SK-N-SH (cell line): ENCODE measurements at regions not wholly inside any gene's neighbourhood (a gene's known extent, or its start where the extent isn't known, plus 50 kb on each side); places are given as distances from the start of the nearest gene placed in this dataset.

Source experiments
- CTCF ChIA-PET: fragments of 300-600, 350-600 bp; formaldehyde crosslinking; extraction: SDS; loops from one replicate; lab custom pipeline; 2021; lab: Yijun Ruan, JAX
- POLR2A ChIA-PET: fragments of 350-600 bp; sonication (Branson Sonifier 250); formaldehyde crosslinking; extraction: SDS; loops from one replicate; lab custom pipeline; 2020; ENCODE audit warnings: antibody characterized with exemption, inconsistent platforms; lab: Yijun Ruan, JAX
- DNase-seq: peaks from one replicate; pipeline ENCODE4 v3.0.0; 2012
- H2AFZ ChIP-seq: fragments of 200-600 bp; sonication (generic); 2 replicates; pipeline ENCODE4 v1.8.1; 2016; ENCODE audit warnings: antibody characterized with exemption, mild to moderate bottlenecking, low read depth
- H3F3A ChIP-seq: fragments of 200-600 bp; sonication (generic); replicated peaks from 2 replicates; pipeline ENCODE3; 2016; ENCODE audit warnings: antibody characterized with exemption, mild to moderate bottlenecking; ENCODE audit not compliant: insufficient read depth
- H3K27ac ChIP-seq, 2 experiments: fragments of 200-500 bp in 1 of 2; fragments of 200-600 bp in 1 of 2; sonication (Bioruptor generic) in 1 of 2; sonication (generic), shearing (Covaris generic) in 1 of 2; 2 replicates each; pipeline versions ENCODE4 v1.5.1 to v1.6.1; 2014 to 2016; ENCODE audit warnings: low read depth in 2 of 2, inconsistent platforms in 1 of 2, low read length in 1 of 2, mild to moderate bottlenecking in 1 of 2, mixed read lengths in 1 of 2
- H3K27me3 ChIP-seq: fragments of 200-600 bp; sonication (generic), shearing (Covaris generic); 2 replicates; pipeline ENCODE4 v1.6.1; 2016; ENCODE audit warnings: mixed run types; ENCODE audit not compliant: insufficient read depth
- H3K36me3 ChIP-seq, 2 experiments: fragments of 200-500 bp in 1 of 2; fragments of 200-600 bp in 1 of 2; sonication (Bioruptor generic) in 1 of 2; sonication (generic) in 1 of 2; replicated peaks in 1 of 2; 2 replicates each; pipeline versions ENCODE3 to v1.5.1; 2014 to 2016; ENCODE audit warnings: low read length in 1 of 2, mild to moderate bottlenecking in 1 of 2; ENCODE audit not compliant: insufficient read depth in 2 of 2, control insufficient read depth in 1 of 2
- H3K4me1 ChIP-seq, 2 experiments: fragments of 200-500 bp in 1 of 2; fragments of 200-600 bp in 1 of 2; sonication (Bioruptor generic) in 1 of 2; sonication (generic), shearing (Covaris generic) in 1 of 2; 2 replicates each; pipeline versions ENCODE4 v1.5.1 to v1.6.1; 2014 to 2016; ENCODE audit warnings: low read depth in 1 of 2, low read length in 1 of 2, mixed run types in 1 of 2; ENCODE audit not compliant: insufficient read depth in 2 of 2, control insufficient read depth in 1 of 2
- H3K4me2 ChIP-seq: fragments of 200-600 bp; sonication (generic), shearing (Covaris generic); 2 replicates; pipeline ENCODE4 v1.6.1; 2017; ENCODE audit warnings: mixed run types
- H3K4me3 ChIP-seq, 2 experiments: fragments of 200-500 bp in 1 of 2; fragments of 200-600 bp in 1 of 2; sonication (Bioruptor generic) in 1 of 2; sonication (generic), shearing (Covaris generic) in 1 of 2; 2 replicates each; pipeline versions ENCODE4 v1.5.1 to v1.8.1; 2014 to 2016; ENCODE audit warnings: low read depth in 2 of 2, inconsistent platforms in 1 of 2, low read length in 1 of 2, mild to moderate bottlenecking in 1 of 2, mixed read lengths in 1 of 2, moderate library complexity in 1 of 2
- H3K79me2 ChIP-seq: fragments of 200-600 bp; sonication (generic); 2 replicates; pipeline ENCODE4 v1.8.1; 2017; ENCODE audit warnings: mild to moderate bottlenecking; ENCODE audit not compliant: insufficient read depth
- H3K9ac ChIP-seq: fragments of 200-600 bp; sonication (generic); 2 replicates; pipeline ENCODE4 v1.6.1; 2017; ENCODE audit warnings: mixed run types
- H3K9me2 ChIP-seq: fragments of 200-600 bp; sonication (generic); 2 replicates; pipeline ENCODE4 v1.6.1; 2017; ENCODE audit warnings: mixed run types
- H3K9me3 ChIP-seq: fragments of 200-600 bp; sonication (generic); 2 replicates; pipeline ENCODE4 v1.6.1; 2017; ENCODE audit warnings: mixed run types, mild to moderate bottlenecking, moderate library complexity
- H4K20me1 ChIP-seq: fragments of 200-600 bp; sonication (generic); 2 replicates; pipeline ENCODE4 v1.6.1; 2017; ENCODE audit warnings: mild to moderate bottlenecking, mixed run types; ENCODE audit not compliant: insufficient read depth
- CHD2 ChIP-seq: fragments of 150-350 bp; IDR thresholded peaks from 2 replicates; pipeline ENCODE4 v1.6.1; 2018; ENCODE audit warnings: low read length; ENCODE audit not compliant: partially characterized antibody
- EP300 ChIP-seq, 2 experiments: IDR thresholded peaks; 2 replicates each; pipeline versions ENCODE4 v1.4.0 to v1.6.1; 2012; ENCODE audit warnings: borderline replicate concordance in 1 of 2, low read depth in 1 of 2, low read length in 1 of 2
- FOSL2 ChIP-seq: IDR thresholded peaks from 2 replicates; pipeline ENCODE4 v1.4.0; 2012; ENCODE audit warnings: low read depth, mild to moderate bottlenecking, moderate library complexity, borderline replicate concordance
- FOXM1 ChIP-seq: IDR thresholded peaks from 2 replicates; pipeline ENCODE4 v1.4.0; 2012; ENCODE audit warnings: low read depth, mild to moderate bottlenecking
- JUND ChIP-seq: IDR thresholded peaks from 2 replicates; pipeline ENCODE4 v1.4.0; 2012
- MEF2A ChIP-seq: IDR thresholded peaks from 2 replicates; pipeline ENCODE4 v1.4.0; 2012; ENCODE audit warnings: low read depth, borderline replicate concordance
- MXI1 ChIP-seq: IDR thresholded peaks from 2 replicates; pipeline ENCODE4 v1.6.1; 2012; ENCODE audit warnings: mild to moderate bottlenecking, low read depth, low read length, improper control_type of control experiment
- POLR2AphosphoS5 ChIP-seq: IDR thresholded peaks from 2 replicates; pipeline ENCODE4 v1.6.1; 2012; ENCODE audit warnings: low read depth, low read length
- RFX5 ChIP-seq: IDR thresholded peaks from 2 replicates; pipeline ENCODE4 v1.6.1; 2012; ENCODE audit warnings: mild to moderate bottlenecking, improper control_type of control experiment, low read length
- USF1 ChIP-seq: IDR thresholded peaks from 2 replicates; pipeline ENCODE4 v1.4.0; 2012; ENCODE audit warnings: low read depth, borderline replicate concordance
- YY1 ChIP-seq: IDR thresholded peaks from 2 replicates; pipeline ENCODE4 v1.4.0; 2012; ENCODE audit warnings: low read depth, mild to moderate bottlenecking
- WGBS: methylation state at CpG from one replicate; pipeline ENCODE4 v1.1.6; 2017; ENCODE audit warnings: low lambda C conversion rate; 5-methylcytosine and 5-hydroxymethylcytosine counted together
- TF ChIP-seq, protein P1 (sequence below): IDR thresholded peaks from 2 replicates; pipeline ENCODE4; 2012
- TF ChIP-seq, protein P2 (sequence below): fragments of 200-600 bp; sonication (generic); IDR thresholded peaks from 2 replicates; pipeline ENCODE4 v1.6.1; 2017; ENCODE audit warnings: antibody characterized with exemption, mild to moderate bottlenecking, moderate library complexity
- TF ChIP-seq, protein P3 (sequence below): fragments of 150-350 bp; IDR thresholded peaks from 2 replicates; pipeline ENCODE4 v1.6.1; 2016; ENCODE audit warnings: mild to moderate bottlenecking, low read depth, low read length

GRCh38 chr6:134676307-134677281 lies 273.3 kb downstream of the ALDH8A1 start:
- no peaks in the 10 kb centered on the region for H4K20me1 ChIP-seq
- no peak overlapping the region for H3K4me2 ChIP-seq
- ChIA-PET CTCF (no interaction called here), POLR2A (no interaction called here)
- no peaks in the 10 kb centered on the region for H3K9me2 ChIP-seq
- no peaks in the 10 kb centered on the region for H3K27me3 ChIP-seq
- H3K4me3 ChIP-seq, result no peak overlapping the region
- no peak overlapping the region for H2AFZ ChIP-seq
- TF ChIP-seq USF1 (no peak), MEF2A (no peak), FOSL2 (no peak), YY1 (no peak), CHD2 (no peak), POLR2AphosphoS5 (no peak), RFX5 (no peak), JUND (no peak), EP300 (IDR thresholded peaks at IDR 0.05; ENCODE audit: borderline replicate concordance in 1 of 2, low read depth in 1 of 2, low read length in 1 of 2) (no peak), MXI1 (no peak), FOXM1 (no peak)
- TF ChIP-seq, protein P1, sequence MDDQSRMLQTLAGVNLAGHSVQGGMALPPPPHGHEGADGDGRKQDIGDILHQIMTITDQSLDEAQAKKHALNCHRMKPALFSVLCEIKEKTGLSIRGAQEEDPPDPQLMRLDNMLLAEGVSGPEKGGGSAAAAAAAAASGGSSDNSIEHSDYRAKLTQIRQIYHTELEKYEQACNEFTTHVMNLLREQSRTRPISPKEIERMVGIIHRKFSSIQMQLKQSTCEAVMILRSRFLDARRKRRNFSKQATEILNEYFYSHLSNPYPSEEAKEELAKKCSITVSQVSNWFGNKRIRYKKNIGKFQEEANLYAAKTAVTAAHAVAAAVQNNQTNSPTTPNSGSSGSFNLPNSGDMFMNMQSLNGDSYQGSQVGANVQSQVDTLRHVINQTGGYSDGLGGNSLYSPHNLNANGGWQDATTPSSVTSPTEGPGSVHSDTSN, result no peak
- TF ChIP-seq, protein P2, sequence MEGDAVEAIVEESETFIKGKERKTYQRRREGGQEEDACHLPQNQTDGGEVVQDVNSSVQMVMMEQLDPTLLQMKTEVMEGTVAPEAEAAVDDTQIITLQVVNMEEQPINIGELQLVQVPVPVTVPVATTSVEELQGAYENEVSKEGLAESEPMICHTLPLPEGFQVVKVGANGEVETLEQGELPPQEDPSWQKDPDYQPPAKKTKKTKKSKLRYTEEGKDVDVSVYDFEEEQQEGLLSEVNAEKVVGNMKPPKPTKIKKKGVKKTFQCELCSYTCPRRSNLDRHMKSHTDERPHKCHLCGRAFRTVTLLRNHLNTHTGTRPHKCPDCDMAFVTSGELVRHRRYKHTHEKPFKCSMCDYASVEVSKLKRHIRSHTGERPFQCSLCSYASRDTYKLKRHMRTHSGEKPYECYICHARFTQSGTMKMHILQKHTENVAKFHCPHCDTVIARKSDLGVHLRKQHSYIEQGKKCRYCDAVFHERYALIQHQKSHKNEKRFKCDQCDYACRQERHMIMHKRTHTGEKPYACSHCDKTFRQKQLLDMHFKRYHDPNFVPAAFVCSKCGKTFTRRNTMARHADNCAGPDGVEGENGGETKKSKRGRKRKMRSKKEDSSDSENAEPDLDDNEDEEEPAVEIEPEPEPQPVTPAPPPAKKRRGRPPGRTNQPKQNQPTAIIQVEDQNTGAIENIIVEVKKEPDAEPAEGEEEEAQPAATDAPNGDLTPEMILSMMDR, result no peak
- TF ChIP-seq, protein P3, sequence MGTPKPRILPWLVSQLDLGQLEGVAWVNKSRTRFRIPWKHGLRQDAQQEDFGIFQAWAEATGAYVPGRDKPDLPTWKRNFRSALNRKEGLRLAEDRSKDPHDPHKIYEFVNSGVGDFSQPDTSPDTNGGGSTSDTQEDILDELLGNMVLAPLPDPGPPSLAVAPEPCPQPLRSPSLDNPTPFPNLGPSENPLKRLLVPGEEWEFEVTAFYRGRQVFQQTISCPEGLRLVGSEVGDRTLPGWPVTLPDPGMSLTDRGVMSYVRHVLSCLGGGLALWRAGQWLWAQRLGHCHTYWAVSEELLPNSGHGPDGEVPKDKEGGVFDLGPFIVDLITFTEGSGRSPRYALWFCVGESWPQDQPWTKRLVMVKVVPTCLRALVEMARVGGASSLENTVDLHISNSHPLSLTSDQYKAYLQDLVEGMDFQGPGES, result no peak
- no peaks in the 10 kb centered on the region for H3K79me2 ChIP-seq
- H3F3A ChIP-seq, result peaks cover 10% of the 10 kb centered on the region
- peaks cover 0 to 15% of the 10 kb centered on the region in 2 experiments; a peak in 2 of 4 replicates for H3K4me1 ChIP-seq
- H3K9me3 ChIP-seq, result no peaks in the 10 kb centered on the region
- DNase-seq, result no peak
- WGBS, result 93% methylated on average over 6 of the region's 6 CpGs
- no peak overlapping the region for H3K9ac ChIP-seq
- no peak overlapping the region for H3K27ac ChIP-seq
- H3K36me3 ChIP-seq, result no peaks in the 10 kb centered on the region
